ENCODE measurements at regions not wholly inside any gene's neighbourhood (a gene's known extent, or its start where the extent isn't known, plus 50 kb on each side); places are given as distances from the start of the nearest gene placed in this dataset.
A peak's percentile ranks its signal among the peaks of the same experiment; 100 is the strongest.

DNA sequence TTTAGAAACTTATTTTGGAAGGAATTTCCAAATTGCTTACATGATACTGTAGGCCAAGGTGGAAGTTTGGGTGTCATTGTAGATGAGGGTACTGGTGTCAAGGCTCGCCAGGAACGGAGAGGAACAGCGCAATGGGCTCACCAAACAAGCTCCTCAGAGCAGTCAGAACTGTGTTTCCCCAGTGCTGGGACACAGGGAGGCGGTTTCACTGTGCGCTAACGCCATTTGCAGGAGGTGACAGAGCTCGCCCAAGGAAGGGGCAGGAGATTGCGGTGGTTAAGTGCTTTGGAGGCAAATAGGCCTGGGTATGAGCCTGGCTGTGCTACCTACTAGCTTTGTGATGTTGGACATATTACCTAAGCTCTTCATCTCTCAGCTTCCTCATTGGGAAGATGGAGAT lies 57.3 kb downstream of the HHEX start:
- Histone ChIP-seq H3K9me3 (no peaks in the 10 kb centered on the region; the same call in 1 of the 2 replicates), H3K4me3 (no peak overlapping the region), H3K27me3 (no peaks in the 10 kb centered on the region), H3K36me3 (no peaks in the 10 kb centered on the region)
- DNase-seq, result no peak

DNA sequence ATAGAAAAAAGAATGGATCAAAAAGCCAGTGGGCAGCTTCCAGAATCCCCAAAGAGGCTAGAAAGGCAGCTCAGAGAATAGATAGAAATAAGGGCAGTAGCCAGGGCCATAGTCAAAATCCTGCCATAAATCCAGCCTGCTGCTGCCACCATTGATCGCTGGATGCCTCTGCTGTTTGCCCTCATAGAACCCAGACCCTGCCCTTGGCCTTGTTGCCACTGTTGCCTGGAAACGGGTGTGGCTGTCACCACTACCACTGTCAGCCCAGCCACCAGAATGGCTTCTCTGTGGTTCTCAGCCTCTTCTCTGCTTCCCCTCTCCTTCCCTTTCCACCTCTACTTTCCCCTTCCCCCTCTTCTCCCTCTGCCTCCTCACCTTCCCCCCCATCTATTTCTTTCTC lies 57.8 kb downstream of the HHEX start:
- Histone ChIP-seq H3K27me3 (no peaks in the 10 kb centered on the region), H3K9me3 (no peaks in the 10 kb centered on the region; the same call in 1 of the 2 replicates), H3K36me3 (no peaks in the 10 kb centered on the region), H3K4me3 (no peak overlapping the region)
- DNase-seq, result no peak

DNA sequence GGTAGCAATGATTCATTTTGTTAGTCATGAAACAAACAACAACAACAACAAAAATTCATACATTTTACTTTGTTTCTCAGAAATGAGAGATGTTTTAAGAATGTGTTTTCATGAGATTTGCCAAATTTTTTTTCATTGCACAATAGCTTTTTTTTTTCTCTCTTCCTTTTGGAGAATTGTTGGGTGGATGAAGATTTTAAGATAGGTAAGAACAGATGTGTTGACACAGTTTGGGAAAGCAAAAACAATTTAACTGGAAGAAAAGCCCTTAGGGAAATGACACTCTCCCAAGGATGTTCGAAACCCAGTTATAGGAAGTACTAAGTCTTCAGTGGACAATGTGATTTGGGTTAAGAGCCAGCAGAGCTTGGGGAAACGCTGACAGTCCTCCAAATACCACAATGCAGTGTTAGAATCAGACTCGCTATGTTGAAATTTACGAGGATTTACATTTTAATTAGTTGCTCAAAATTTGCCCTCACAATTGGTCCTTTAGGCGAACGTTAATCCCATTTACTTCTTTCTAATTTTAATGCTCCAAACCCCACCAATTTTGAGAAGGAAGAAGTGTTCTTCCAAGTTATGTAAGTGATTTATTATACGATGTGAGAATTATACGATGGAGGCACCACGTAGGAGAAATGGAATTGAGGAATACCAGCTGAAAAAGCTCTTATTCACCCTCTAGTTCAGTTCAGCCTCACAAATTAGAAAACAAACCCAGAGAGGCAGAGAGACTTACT lies 61.2 kb downstream of the HHEX start:
- H3K4me3 ChIP-seq, result no peak overlapping the region
- no peaks in the 10 kb centered on the region; the same call in 1 of the 2 replicates for H3K9me3 ChIP-seq
- no peaks in the 10 kb centered on the region for H3K36me3 ChIP-seq
- no peaks in the 10 kb centered on the region for H3K27me3 ChIP-seq
- peak; percentile 12 for DNase-seq

DNA sequence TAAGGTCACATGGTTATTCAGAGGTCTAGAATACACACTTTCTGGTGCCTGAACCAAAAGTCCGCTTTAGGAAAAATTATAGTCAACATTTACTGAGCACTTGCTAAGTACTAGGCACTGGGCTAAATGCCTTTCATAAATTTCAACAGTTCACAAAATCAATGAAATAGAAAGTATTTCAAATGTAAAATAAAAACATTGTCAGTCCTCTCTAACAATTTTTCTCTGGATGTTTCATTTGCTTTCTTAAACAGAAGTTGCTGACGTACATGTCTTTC lies 61.7 kb downstream of the HHEX start:
- no peak for DNase-seq
- no peaks in the 10 kb centered on the region for H3K27me3 ChIP-seq
- no peaks in the 10 kb centered on the region for H3K36me3 ChIP-seq
- H3K4me3 ChIP-seq, result no peak overlapping the region
- H3K9me3 ChIP-seq, result no peaks in the 10 kb centered on the region; the same call in 1 of the 2 replicates

DNA sequence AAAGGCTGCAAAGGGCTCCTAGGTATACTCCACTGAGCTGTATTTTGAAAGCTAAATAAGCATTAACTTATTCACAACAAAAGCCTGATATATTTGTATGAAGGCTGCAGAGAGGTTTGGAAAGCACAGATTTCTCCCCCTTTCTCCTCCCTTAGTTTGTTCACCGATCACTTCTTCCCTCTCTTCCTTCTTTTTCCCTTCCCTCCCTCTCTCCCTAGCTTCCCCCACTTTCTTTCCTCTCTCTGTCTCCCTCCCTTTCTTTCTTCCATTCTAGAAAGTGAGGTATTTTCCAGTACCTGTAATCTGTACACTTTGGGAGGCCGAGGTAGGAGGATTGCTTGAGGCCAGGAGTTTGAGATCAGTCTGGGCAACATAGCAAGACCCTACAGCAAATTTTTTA lies 62.1 kb downstream of the HHEX start:
- Histone ChIP-seq H3K27me3 (no peaks in the 10 kb centered on the region), H3K4me3 (no peak overlapping the region), H3K9me3 (no peaks in the 10 kb centered on the region; the same call in 1 of the 2 replicates), H3K36me3 (no peaks in the 10 kb centered on the region)
- no peak for DNase-seq

DNA sequence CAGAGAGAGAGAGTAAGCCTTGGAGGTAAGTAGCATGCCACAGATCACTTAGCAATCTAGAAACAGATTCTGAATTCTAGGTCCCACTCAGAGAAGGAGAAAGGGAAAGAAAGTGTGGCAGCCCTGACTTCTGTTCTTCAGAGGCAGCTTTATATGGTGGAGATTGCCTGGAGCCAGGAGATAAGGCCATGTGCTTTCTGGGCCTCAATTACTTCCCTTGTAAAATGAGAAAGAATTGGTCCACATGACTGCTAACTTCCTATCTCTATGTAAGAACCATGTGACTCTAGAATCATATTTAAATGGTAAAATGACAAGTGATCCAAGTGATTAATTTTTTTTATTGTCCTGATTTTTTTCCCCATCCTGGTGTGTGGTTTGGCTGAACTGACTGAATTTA lies 64.1 kb downstream of the HHEX start:
- no peak overlapping the region for H3K4me3 ChIP-seq
- no peak for DNase-seq
- H3K9me3 ChIP-seq, result no peaks in the 10 kb centered on the region; the same call in 1 of the 2 replicates
- H3K27me3 ChIP-seq, result no peaks in the 10 kb centered on the region
- no peaks in the 10 kb centered on the region for H3K36me3 ChIP-seq

DNA sequence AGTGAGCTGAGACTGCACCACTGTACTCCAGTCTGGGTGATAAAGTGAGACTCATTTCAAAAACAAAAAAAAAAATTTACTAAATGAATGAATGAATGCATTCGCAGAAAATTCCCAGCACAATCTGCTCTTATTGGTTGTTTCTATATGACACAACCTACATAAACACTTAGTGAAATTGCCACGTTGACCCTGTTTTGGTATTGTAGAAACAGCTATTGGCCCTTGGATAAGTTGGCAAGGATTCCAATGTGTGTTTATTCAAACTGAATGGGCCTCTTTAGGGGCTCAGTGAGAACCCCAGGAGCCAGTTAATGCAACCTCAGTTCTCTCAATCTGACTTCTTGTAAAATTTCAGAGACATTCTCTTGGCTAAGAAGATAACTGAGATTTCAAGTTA lies 66.0 kb downstream of the HHEX start:
- no peak for DNase-seq
- no peak overlapping the region for H3K4me3 ChIP-seq
- no peaks in the 10 kb centered on the region for H3K9me3 ChIP-seq
- no peaks in the 10 kb centered on the region for H3K36me3 ChIP-seq
- no peaks in the 10 kb centered on the region for H3K27me3 ChIP-seq

DNA sequence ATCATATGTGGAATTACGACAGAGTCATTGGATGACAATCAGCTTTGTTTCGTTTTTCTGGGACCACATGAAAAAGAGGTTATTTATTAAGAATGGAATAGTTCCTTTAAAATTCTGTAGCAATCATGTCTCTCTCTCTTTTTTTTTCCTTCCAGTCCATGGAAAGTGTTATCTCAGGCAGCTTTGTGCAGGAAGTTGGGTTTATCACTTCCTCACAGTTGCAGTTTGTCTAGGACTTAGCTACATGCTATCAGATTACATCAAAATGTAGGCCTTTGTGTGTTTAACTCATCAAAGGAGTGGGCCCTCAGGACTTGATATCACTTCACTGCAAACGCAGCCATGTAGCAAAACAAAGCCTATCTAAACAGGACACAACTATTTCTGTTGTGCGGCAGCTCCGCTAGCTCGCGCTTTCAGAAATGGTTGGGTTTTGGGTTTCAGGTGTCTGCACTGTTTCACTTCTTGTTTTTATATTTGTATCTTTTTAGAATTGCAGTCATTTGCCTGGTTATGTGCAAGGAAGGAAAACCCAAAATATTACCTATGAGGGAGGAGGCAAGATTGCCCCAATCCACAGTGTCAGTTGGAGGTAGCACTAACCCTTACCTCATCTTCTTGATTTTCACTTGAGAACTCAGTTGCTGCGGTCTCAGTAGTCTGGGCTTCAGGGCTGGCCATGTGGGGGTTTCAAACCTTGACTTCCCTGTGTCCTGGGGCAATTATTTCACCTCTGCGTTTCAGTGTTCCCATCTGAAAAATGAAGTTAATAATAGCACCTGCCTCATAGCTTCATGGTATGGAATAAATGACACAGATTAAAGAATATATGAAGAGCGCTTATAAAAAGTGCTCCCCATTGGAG lies 66.7 kb downstream of the HHEX start:
- no peak for DNase-seq

DNA sequence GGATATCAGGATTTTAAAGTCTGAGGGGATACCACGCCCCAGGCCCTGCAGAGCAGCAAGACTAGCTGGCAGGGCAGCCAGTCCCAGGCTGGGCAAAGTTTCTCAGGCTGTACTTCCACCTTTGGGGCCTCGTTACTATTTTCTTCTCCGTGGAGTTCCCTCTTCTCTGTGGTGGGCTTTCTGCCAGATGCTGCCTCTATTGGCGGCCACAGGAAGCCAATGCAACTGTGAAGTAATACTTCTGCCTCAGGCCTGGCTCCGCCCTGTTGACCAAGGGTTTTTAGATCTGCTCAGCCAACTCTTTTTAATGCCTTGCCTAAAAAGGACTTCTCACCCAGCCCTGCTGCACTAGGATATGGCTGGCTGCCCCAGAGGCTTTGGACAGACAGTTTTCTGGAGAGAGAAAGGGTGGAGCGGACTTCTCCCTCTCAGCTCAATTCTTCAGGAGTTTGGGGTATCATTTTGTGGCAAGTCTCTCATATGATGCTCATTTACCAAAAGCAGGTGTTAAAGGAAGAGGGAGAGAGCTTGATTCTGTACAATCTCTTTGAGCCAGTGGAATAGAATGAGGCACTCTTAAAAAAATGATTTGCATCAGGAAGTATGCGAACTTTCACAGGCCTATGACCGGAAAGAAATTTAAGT lies 67.4 kb downstream of the HHEX start:
- no peak overlapping the region for H3K4me3 ChIP-seq
- H3K36me3 ChIP-seq, result no peaks in the 10 kb centered on the region
- H3K9me3 ChIP-seq, result no peaks in the 10 kb centered on the region
- peak; percentile 89 for DNase-seq
- no peaks in the 10 kb centered on the region for H3K27me3 ChIP-seq

More for the DNA sequence above, 66.7 kb downstream of the HHEX start:
- Histone ChIP-seq H3K27me3 (no peaks in the 10 kb centered on the region), H3K36me3 (no peaks in the 10 kb centered on the region), H3K4me3 (no peak overlapping the region), H3K9me3 (no peaks in the 10 kb centered on the region)

DNA sequence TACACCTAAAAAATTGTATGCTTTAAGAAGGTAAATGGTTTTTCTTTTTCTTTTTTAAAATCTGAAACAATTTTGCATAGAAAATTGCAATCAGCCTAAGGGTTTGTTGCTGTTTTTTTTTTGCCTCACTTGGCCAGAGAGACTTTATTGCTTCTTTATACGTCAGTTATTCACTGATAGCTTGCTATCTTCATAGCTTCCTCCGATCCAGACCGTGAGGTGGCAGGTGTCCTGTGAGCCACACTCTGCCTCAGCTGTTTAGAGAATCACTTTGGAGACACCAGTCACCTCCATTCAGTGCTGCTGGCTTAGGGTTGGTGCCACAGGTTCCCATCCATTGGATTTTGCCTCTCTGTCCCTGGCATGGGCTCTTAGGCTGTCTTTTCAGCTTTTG lies 68.0 kb downstream of the HHEX start:
- Histone ChIP-seq H3K4me3 (no peak overlapping the region), H3K27me3 (no peaks in the 10 kb centered on the region), H3K36me3 (no peaks in the 10 kb centered on the region), H3K9me3 (no peaks in the 10 kb centered on the region)
- no peak for DNase-seq

DNA sequence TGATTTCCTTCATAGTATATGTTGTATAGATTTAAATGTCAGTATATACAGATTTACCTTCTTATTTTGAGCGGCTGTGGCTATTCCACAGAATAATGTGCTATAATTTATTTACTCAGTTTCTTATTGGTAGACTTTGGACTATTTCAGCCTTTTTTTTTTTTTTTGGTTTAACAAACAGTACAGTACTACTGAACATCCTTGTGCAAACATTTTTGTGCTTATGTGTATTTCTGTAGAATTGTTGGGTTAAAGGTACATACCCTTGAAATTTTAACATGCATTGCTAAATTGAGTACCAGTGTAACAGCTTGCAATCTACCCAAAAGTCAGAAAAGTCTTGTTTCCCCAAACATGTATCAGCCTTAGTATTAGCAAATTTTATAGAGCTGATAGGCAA lies 68.8 kb downstream of the HHEX start:
- DNase-seq, result no peak
- no peaks in the 10 kb centered on the region for H3K27me3 ChIP-seq
- no peaks in the 10 kb centered on the region for H3K9me3 ChIP-seq
- no peak overlapping the region for H3K4me3 ChIP-seq
- H3K36me3 ChIP-seq, result no peaks in the 10 kb centered on the region

DNA sequence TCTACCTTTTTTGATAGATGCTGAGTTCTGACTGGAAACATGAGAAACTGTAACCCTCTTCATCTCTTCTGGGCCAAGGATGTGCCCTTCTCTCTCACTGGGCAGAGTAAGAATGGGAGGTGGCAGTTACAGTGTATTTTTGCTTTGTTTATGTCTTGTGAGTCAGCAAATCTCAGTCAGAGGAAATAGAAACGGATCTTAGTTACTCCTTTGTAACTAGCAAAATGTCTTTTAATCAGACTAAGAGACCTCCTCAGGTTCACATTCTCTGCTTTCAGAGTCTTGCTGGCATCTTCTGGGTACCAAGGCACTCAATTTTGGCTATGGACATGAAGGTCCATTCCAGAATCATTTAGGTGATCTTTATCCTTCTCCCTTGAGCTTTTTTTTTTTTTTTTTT lies 70.9 kb downstream of the HHEX start:
- peak; percentile 19 for DNase-seq
- no peaks in the 10 kb centered on the region for H3K9me3 ChIP-seq
- no peaks in the 10 kb centered on the region for H3K36me3 ChIP-seq
- no peaks in the 10 kb centered on the region for H3K27me3 ChIP-seq
- no peak overlapping the region for H3K4me3 ChIP-seq

DNA sequence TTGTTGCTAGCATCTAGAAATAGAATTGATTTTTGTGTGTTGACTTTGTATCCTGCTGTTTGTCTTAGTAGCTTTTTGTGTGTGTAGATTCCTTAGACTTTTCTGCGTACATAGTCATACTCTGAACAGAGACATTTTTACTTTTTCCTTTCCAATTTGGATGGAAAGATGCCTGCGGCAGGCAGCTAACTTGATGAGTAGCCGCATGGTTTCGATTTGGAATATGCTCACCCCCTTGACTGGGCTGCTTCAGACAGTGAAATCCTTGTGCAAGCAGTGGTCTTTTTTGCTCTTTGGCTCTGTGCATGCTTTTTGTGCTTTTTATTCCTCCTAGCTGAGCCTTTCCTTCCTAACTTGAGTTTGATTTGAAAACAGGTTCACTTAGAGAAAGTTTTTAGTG lies 71.8 kb downstream of the HHEX start:
- peak; percentile 17 for DNase-seq
- Histone ChIP-seq H3K4me3 (peak overlapping the region; percentile 23), H3K27me3 (no peaks in the 10 kb centered on the region)

DNA sequence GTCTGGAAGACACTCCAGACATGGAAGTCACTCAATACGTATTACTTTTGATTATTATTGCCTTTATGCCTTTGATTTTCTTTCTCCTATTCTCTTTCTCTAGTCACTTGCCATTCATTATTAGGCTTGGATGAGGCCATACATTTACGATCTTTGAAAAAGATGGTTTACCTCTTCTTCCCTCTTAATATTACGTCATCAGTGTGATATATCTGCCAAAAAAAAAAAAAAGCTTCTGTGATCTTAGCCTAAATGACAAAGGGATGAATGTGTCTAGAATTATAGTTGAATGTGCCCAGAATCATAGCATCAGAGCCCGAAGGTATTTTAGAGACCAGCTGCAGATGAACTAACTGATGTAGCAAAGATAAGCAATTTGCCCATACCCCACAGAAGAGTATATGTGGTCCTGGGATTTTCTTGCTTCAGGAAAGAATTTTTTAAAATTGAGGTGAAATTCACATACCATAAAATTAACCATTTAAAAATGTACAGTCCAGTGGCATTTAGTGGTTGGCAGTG lies 73.9 kb downstream of the HHEX start:
- H3K27me3 ChIP-seq, result no peaks in the 10 kb centered on the region
- H3K4me3 ChIP-seq, result no peak overlapping the region
- peaks cover 5% of the 10 kb centered on the region; the same call in 1 of the 2 replicates for H3K9me3 ChIP-seq
- no peaks in the 10 kb centered on the region for H3K36me3 ChIP-seq
- no peak for DNase-seq

More for the DNA sequence above, 71.8 kb downstream of the HHEX start:
- Histone ChIP-seq H3K36me3 (no peaks in the 10 kb centered on the region), H3K9me3 (no peaks in the 10 kb centered on the region)

DNA sequence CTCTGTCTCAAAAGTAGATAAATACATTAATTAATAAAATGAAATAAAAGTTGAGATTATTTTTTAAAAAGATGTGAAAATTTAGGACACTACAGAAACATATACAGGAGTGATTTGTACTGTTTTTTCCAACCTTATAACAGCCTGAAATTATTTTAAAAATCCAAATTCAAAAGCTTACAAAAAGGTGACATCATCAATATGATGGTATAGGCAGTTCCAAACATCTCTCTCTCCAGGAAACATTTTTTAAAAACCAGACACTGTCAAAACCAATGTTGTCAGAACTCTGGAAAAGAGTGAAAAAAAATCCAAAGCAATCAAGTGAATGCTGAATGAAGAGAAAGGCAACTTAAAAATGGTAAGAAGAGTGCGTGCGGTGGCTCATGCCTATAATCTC lies 76.7 kb downstream of the HHEX start:
- no peaks in the 10 kb centered on the region for H3K27me3 ChIP-seq
- peaks cover 8% of the 10 kb centered on the region; the same call in 1 of the 2 replicates for H3K9me3 ChIP-seq
- DNase-seq, result no peak
- no peaks in the 10 kb centered on the region for H3K36me3 ChIP-seq
- no peak overlapping the region for H3K4me3 ChIP-seq

DNA sequence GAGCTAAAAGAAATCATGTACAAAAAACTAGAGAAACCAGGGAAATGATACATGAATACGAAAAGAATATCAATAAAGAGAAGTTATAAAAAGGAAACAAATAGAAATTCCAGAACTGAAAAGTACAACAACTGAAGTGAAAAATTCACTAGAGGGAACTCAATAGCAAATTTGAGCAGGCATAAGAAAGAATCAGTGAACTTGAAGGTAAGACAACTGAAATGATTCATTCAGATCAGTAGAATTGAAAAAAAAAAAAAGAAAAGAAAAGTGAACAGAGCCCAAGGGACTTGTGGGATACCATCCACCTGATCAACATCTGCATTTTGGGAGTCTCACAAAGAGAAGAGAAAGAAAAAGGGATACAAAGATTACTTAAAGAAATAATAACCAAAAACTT lies 78.3 kb downstream of the HHEX start:
- Histone ChIP-seq H3K36me3 (no peaks in the 10 kb centered on the region), H3K27me3 (no peaks in the 10 kb centered on the region), H3K9me3 (peaks cover 8% of the 10 kb centered on the region; the same call in 1 of the 2 replicates), H3K4me3 (no peak overlapping the region)
- no peak for DNase-seq

DNA sequence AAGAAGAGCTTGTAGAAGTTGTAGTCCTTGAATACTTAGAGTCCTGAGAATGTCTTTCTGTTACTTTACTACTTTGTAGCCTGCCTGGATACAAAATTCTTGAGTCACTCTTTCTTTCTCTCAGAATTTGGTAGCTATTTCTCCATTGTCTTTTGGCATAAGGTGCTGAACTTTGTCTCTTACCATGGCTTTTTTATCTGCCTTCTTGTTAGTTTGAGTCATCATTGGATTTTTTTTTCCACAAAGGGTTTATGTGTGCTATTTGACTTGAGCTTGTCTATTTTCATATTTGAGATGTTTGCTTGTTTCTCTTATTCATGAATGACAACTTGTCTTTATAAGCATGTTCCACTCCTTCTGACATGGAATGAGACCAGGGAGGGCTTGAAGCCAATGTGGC lies 74.5 kb upstream of the EXOC6 start:
- no peak for DNase-seq
- no peak overlapping the region for H3K4me3 ChIP-seq
- H3K9me3 ChIP-seq, result peaks cover 1% of the 10 kb centered on the region; the same call in 1 of the 2 replicates
- H3K36me3 ChIP-seq, result no peaks in the 10 kb centered on the region
- no peaks in the 10 kb centered on the region for H3K27me3 ChIP-seq
